HG03442 (cell line): ENCODE measurements at regions not wholly inside any gene's neighbourhood (a gene's known extent, or its start where the extent isn't known, plus 50 kb on each side); places are given as distances from the start of the nearest gene placed in this dataset.

ENCODE experiments used
- ATAC-seq: cut with Tn5 transposase; IDR thresholded peaks from one replicate; pipeline ENCODE4 v1.9.1; 2021; ENCODE audit warnings: mild to moderate bottlenecking, moderate library complexity; ENCODE audit not compliant: unreplicated experiment

GRCh38 chr5:91443761-91444467 is 60.8 kb upstream of the ARRDC3 start:
- peak; percentile 60 for ATAC-seq

GRCh38 chr5:91443023-91443422 is 59.9 kb upstream of the ARRDC3 start:
- no peak for ATAC-seq

- ATAC-seq = no peak
Observed at GRCh38 chr5:91441082-91441481, 58.0 kb upstream of the ARRDC3 start.

- ATAC-seq = no peak
Observed at GRCh38 chr5:91438871-91439270, 55.8 kb upstream of the ARRDC3 start.

- ATAC-seq = no peak
Observed at GRCh38 chr5:91436241-91436640, 53.1 kb upstream of the ARRDC3 start.

GRCh38 chr5:91434348-91434747 is 51.2 kb upstream of the ARRDC3 start:
- ATAC-seq = peak; percentile 82

GRCh38 chr5:91433861-91434260 is 50.7 kb upstream of the ARRDC3 start:
- ATAC-seq = peak; percentile 23
